ENCODE measurements at regions not wholly inside any gene's neighbourhood (a gene's known extent, or its start where the extent isn't known, plus 50 kb on each side); places are given as distances from the start of the nearest gene placed in this dataset.

- TF ChIP-seq TARDBP (IDR thresholded peaks at IDR 0.05) (no peak), FOXM1 (IDR thresholded peaks at IDR 0.05; ENCODE audit: borderline replicate concordance) (no peak), L3MBTL2 (conservative IDR thresholded peaks at IDR 0.05) (no peak), SUZ12 (IDR thresholded peaks at IDR 0.05) (no peak), CTBP1 (IDR thresholded peaks at IDR 0.05; ENCODE audit: borderline replicate concordance) (no peak), ARNT (IDR thresholded peaks at IDR 0.05) (no peak), BHLHE40 (IDR thresholded peaks at IDR 0.05; ENCODE audit: borderline replicate concordance) (no peak), ELF4 (IDR thresholded peaks at IDR 0.05) (no peak)
Measured at GRCh38 chr20:52035977-52036376, 155.6 kb downstream of the ZFP64 start.
